ENCODE measurements at regions not wholly inside any gene's neighbourhood (a gene's known extent, or its start where the extent isn't known, plus 50 kb on each side); places are given as distances from the start of the nearest gene placed in this dataset.
"Not testable (repeated sequence)": the region's sequence is repeated elsewhere in the genome, so short reads cannot be mapped to it uniquely, and the experiment has no call there.

- no peak for DNase-seq (ENCODE audit: low read depth, low spot score)
Observed at GRCh38 chr4:84022564-84022963, 476.5 kb downstream of the NKX6-1 start.

GRCh38 chr4:84019626-84020025, 479.5 kb downstream of the NKX6-1 start:
- no peak for DNase-seq (ENCODE audit: low read depth, low spot score)

- DNase-seq (ENCODE audit: low read depth, low spot score), result no peak
Observed at GRCh38 chr4:84003046-84003445, 467.1 kb downstream of the GPAT3 start.

- no peak for DNase-seq (ENCODE audit: low read depth, low spot score)
Observed at GRCh38 chr4:84001876-84002569, 466.1 kb downstream of the GPAT3 start.

GRCh38 chr4:83996254-83996653, 460.3 kb downstream of the GPAT3 start:
- no peak for DNase-seq (ENCODE audit: low read depth, low spot score)

- DNase-seq (ENCODE audit: low read depth, low spot score), result no peak
Observed at GRCh38 chr4:83993774-83994173, 457.9 kb downstream of the GPAT3 start.

GRCh38 chr4:83989835-83990234, 453.9 kb downstream of the GPAT3 start:
- DNase-seq (ENCODE audit: low read depth, low spot score), result no peak

GRCh38 chr4:83981156-83981555, 445.2 kb downstream of the GPAT3 start:
- no peak for DNase-seq (ENCODE audit: low read depth, low spot score)

GRCh38 chr4:83979773-83980172, 443.9 kb downstream of the GPAT3 start:
- no peak for DNase-seq (ENCODE audit: low read depth, low spot score)

GRCh38 chr4:83974111-83974780, 438.3 kb downstream of the GPAT3 start:
- no peak for DNase-seq (ENCODE audit: low read depth, low spot score)

- peak; percentile 44 for DNase-seq (ENCODE audit: low read depth, low spot score)
Observed at GRCh38 chr4:83964996-83965541, 429.2 kb downstream of the GPAT3 start.

GRCh38 chr4:83962492-83962891, 426.6 kb downstream of the GPAT3 start:
- DNase-seq (ENCODE audit: low read depth, low spot score), result no peak

- DNase-seq (ENCODE audit: low read depth, low spot score), result peak; percentile 20
Observed at GRCh38 chr4:83961575-83961974, 425.7 kb downstream of the GPAT3 start.

- no peak for DNase-seq (ENCODE audit: low read depth, low spot score)
Observed at GRCh38 chr4:83959160-83959559, 423.3 kb downstream of the GPAT3 start.

GRCh38 chr4:83947830-83948193, 411.9 kb downstream of the GPAT3 start:
- no peak for DNase-seq (ENCODE audit: low read depth, low spot score)

GRCh38 chr4:83947125-83947829, 411.4 kb downstream of the GPAT3 start:
- DNase-seq (ENCODE audit: low read depth, low spot score), result no peak

- DNase-seq (ENCODE audit: low read depth, low spot score), result not testable (repeated sequence)
Observed at GRCh38 chr4:83943691-83944090, 407.8 kb downstream of the GPAT3 start.

GRCh38 chr4:83932750-83933391, 397.0 kb downstream of the GPAT3 start:
- no peak for DNase-seq (ENCODE audit: low read depth, low spot score)

GRCh38 chr4:83931659-83932438, 395.9 kb downstream of the GPAT3 start:
- DNase-seq (ENCODE audit: low read depth, low spot score), result no peak

GRCh38 chr4:83929550-83929949, 393.6 kb downstream of the GPAT3 start:
- DNase-seq (ENCODE audit: low read depth, low spot score), result no peak

GRCh38 chr4:83926950-83927349, 391.0 kb downstream of the GPAT3 start:
- no peak for DNase-seq (ENCODE audit: low read depth, low spot score)

All from astrocyte of the hippocampus (primary cell).